ENCODE measurements at regions not wholly inside any gene's neighbourhood (a gene's known extent, or its start where the extent isn't known, plus 50 kb on each side); places are given as distances from the start of the nearest gene placed in this dataset.

DNA sequence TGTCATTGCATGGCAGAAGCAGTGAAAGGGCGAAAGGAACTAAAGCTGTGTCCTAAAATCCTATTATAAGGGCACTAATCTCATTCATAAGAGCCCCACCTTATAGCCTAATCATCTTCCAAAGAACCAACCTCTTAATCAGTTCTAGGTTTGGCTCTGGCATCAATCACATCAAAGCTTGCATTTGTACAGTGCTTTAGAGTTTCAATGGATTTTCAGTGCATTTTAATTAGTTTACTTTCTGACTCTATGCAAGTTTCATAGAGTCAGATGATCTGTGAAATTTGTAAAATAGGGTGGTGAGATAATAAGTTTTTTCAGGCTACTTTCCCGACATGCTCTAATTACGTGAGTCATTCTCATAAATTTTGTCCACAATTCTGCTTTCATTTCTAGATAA, 341.1 kb downstream of the DIPK2A start:
- Histone ChIP-seq H3K4me3 (replicated peaks in 1 of 3; ENCODE audit: low read depth in 2 of 3, low read length in 3 of 3) (no peak overlapping the region), H3K36me3 (replicated peaks in 1 of 2; ENCODE audit: control insufficient read depth in 1 of 2, insufficient read depth in 2 of 2, low read length in 2 of 2) (no peaks in the 10 kb centered on the region), H3K4me1 (ENCODE audit: control insufficient read depth in 1 of 2, insufficient read depth in 2 of 2, low read length in 2 of 2) (no peaks in the 10 kb centered on the region), H3K27me3 (ENCODE audit: control insufficient read depth in 2 of 2, insufficient read depth in 2 of 2, low read length in 2 of 2) (no peaks in the 10 kb centered on the region), H2AFZ (ENCODE audit: insufficient read depth, low read depth, low read length, poor library complexity, severe bottlenecking) (no peak overlapping the region), H3K9me3 (replicated peaks in 1 of 2; ENCODE audit: control insufficient read depth in 1 of 2, insufficient read depth in 1 of 2, low read length in 2 of 2) (no peaks in the 10 kb centered on the region), H3K79me2 (ENCODE audit: insufficient read depth, low read length) (no peaks in the 10 kb centered on the region), H3K4me2 (replicated peaks; ENCODE audit: extremely low read depth, low read length, poor library complexity, severe bottlenecking) (no peak overlapping the region), H4K20me1 (ENCODE audit: insufficient read depth, low read length) (no peaks in the 10 kb centered on the region), H3K9ac (ENCODE audit: insufficient read depth, low read length, poor library complexity, severe bottlenecking) (no peak overlapping the region), H3K27ac (ENCODE audit: low read depth in 1 of 2, low read length in 2 of 2) (no peak overlapping the region)
- DNase-seq: no peak
- TF ChIP-seq CTCF (IDR thresholded peaks at IDR 0.05): no peak
- no peak overlapping the region for H3K27ac Mint-ChIP-seq
- intact Hi-C loops (cut with micrococcal nuclease): no loop called here
- peaks cover 0 to 1% (median 1%) of the 10 kb centered on the region in 3 donors for H3K27me3 Mint-ChIP-seq (ENCODE audit: low read depth in 3 of 3)
- no peaks in the 10 kb centered on the region for H3K36me3 Mint-ChIP-seq
- H3K4me3 Mint-ChIP-seq: no peak overlapping the region
- no peaks in the 10 kb centered on the region for H3K4me1 Mint-ChIP-seq
- H3K9me3 Mint-ChIP-seq: peaks cover 0 to 4% (median 2%) of the 10 kb centered on the region in 7 donors
- WGBS (ENCODE audit: insufficient coverage): no CpG with 5 or more reads among the region's 3 CpGs

- Mint-ChIP-seq H3K36me3 (no peaks in the 10 kb centered on the region), H3K4me1 (no peaks in the 10 kb centered on the region), H3K4me3 (no peak overlapping the region), H3K9me3 (peaks cover 0 to 4% (median 3%) of the 10 kb centered on the region in 7 donors), H3K27ac (no peak overlapping the region), H3K27me3 (ENCODE audit: low read depth in 3 of 3) (peaks cover 0 to 3% (median 1%) of the 10 kb centered on the region in 3 donors)
- Histone ChIP-seq H3K4me2 (replicated peaks; ENCODE audit: extremely low read depth, low read length, poor library complexity, severe bottlenecking) (no peak overlapping the region), H3K9me3 (replicated peaks in 1 of 2; ENCODE audit: control insufficient read depth in 1 of 2, insufficient read depth in 1 of 2, low read length in 2 of 2) (no peaks in the 10 kb centered on the region), H2AFZ (ENCODE audit: insufficient read depth, low read depth, low read length, poor library complexity, severe bottlenecking) (no peak overlapping the region), H3K9ac (ENCODE audit: insufficient read depth, low read length, poor library complexity, severe bottlenecking) (no peak overlapping the region), H3K79me2 (ENCODE audit: insufficient read depth, low read length) (no peaks in the 10 kb centered on the region), H3K4me3 (replicated peaks in 1 of 3; ENCODE audit: low read depth in 2 of 3, low read length in 3 of 3) (no peak overlapping the region), H3K4me1 (ENCODE audit: control insufficient read depth in 1 of 2, insufficient read depth in 2 of 2, low read length in 2 of 2) (no peaks in the 10 kb centered on the region), H3K27ac (ENCODE audit: low read depth in 1 of 2, low read length in 2 of 2) (no peak overlapping the region), H4K20me1 (ENCODE audit: insufficient read depth, low read length) (no peaks in the 10 kb centered on the region), H3K36me3 (replicated peaks in 1 of 2; ENCODE audit: control insufficient read depth in 1 of 2, insufficient read depth in 2 of 2, low read length in 2 of 2) (no peaks in the 10 kb centered on the region), H3K27me3 (ENCODE audit: control insufficient read depth in 2 of 2, insufficient read depth in 2 of 2, low read length in 2 of 2) (no peaks in the 10 kb centered on the region)
- TF ChIP-seq CTCF (IDR thresholded peaks at IDR 0.05): no peak
- intact Hi-C loops (cut with micrococcal nuclease): no loop called here
- DNase-seq: no peak
- WGBS (ENCODE audit: insufficient coverage): 84% methylated on average over 2 of the region's 3 CpGs
Measured at GRCh38 chr3:144314946-144315345, 343.3 kb downstream of the DIPK2A start.

Measured in CD14-positive monocyte (primary cell).